Liver (tissue), 7 donors: ENCODE measurements at regions not wholly inside any gene's neighbourhood (a gene's known extent, or its start where the extent isn't known, plus 50 kb on each side); places are given as distances from the start of the nearest gene placed in this dataset.

Experiments used
- DNase-seq: peaks from one replicate; pipeline ENCODE4 v3.0.0-alpha.2; 2017; ENCODE audit warnings: low spot score
- H3K27ac ChIP-seq, 2 donors: one replicate each; pipeline ENCODE4 v1.7.0; 2013; ENCODE audit warnings: inconsistent platforms in 2 of 2, low read length in 2 of 2, control low read depth in 1 of 2, low read depth in 1 of 2, mild to moderate bottlenecking in 1 of 2
- H3K27me3 ChIP-seq, 4 donors: one replicate each; pipeline versions ENCODE4 v1.6.1 to v1.7.0; 2013; ENCODE audit warnings: low read length in 3 of 4, inconsistent platforms in 1 of 4, mild to moderate bottlenecking in 1 of 4, moderate library complexity in 1 of 4; ENCODE audit not compliant: control insufficient read depth in 4 of 4, insufficient read depth in 4 of 4
- H3K36me3 ChIP-seq, 4 donors: one replicate each; pipeline versions ENCODE4 v1.6.1 to v1.7.0; 2013; ENCODE audit warnings: low read length in 3 of 4, mild to moderate bottlenecking in 3 of 4, low read depth in 1 of 4, moderate library complexity in 1 of 4; ENCODE audit not compliant: control insufficient read depth in 4 of 4, insufficient read depth in 3 of 4
- H3K4me1 ChIP-seq, 4 donors: one replicate each; pipeline versions ENCODE4 v1.6.1 to v1.7.0; 2013; ENCODE audit warnings: low read length in 3 of 4, mild to moderate bottlenecking in 3 of 4, moderate library complexity in 1 of 4; ENCODE audit not compliant: control insufficient read depth in 4 of 4, insufficient read depth in 4 of 4
- H3K4me3 ChIP-seq, 3 donors: one replicate each; pipeline versions ENCODE4 v1.6.1 to v1.7.0; 2013; ENCODE audit warnings: low read length in 3 of 3, control low read depth in 1 of 3, low read depth in 1 of 3, mild to moderate bottlenecking in 1 of 3
- H3K9ac ChIP-seq, 2 donors: one replicate each; pipeline ENCODE4 v1.7.0; 2013; ENCODE audit warnings: low read length in 2 of 2, mild to moderate bottlenecking in 2 of 2, moderate library complexity in 2 of 2, control low read depth in 1 of 2, low read depth in 1 of 2
- H3K9me3 ChIP-seq, 4 donors: one replicate each; pipeline versions ENCODE4 v1.6.1 to v1.7.0; 2013; ENCODE audit warnings: low read length in 3 of 4; ENCODE audit not compliant: control insufficient read depth in 4 of 4
- ATF3 ChIP-seq: IDR thresholded peaks from 2 replicates; pipeline ENCODE4 v1.6.1; 2016; ENCODE audit warnings: antibody characterized with exemption
- EGR1 ChIP-seq, 2 donors: IDR thresholded peaks; 2 replicates each; pipeline ENCODE4 v1.6.1; 2016 to 2018; ENCODE audit warnings: antibody characterized with exemption in 2 of 2, low read depth in 2 of 2
- FOXA1 ChIP-seq: IDR thresholded peaks from 2 replicates; pipeline ENCODE4 v1.6.1; 2016; ENCODE audit warnings: antibody characterized with exemption
- GABPA ChIP-seq, 2 donors: IDR thresholded peaks in 1 of 2; conservative IDR thresholded peaks in 1 of 2; 2 replicates each; pipeline ENCODE4 v1.6.1; 2016; ENCODE audit warnings: antibody characterized with exemption in 2 of 2, mild to moderate bottlenecking in 1 of 2, moderate library complexity in 1 of 2
- HNF4G ChIP-seq: IDR thresholded peaks from 2 replicates; pipeline ENCODE4 v1.6.1; 2016; ENCODE audit warnings: antibody characterized with exemption
- MAX ChIP-seq: IDR thresholded peaks from 2 replicates; pipeline ENCODE4 v1.6.1; 2016; ENCODE audit warnings: antibody characterized with exemption
- RAD21 ChIP-seq, 2 donors: IDR thresholded peaks; 2 replicates each; pipeline ENCODE4 v1.6.1; 2016; ENCODE audit warnings: antibody characterized with exemption in 2 of 2, mild to moderate bottlenecking in 2 of 2
- SP1 ChIP-seq: IDR thresholded peaks from 2 replicates; pipeline ENCODE4 v1.6.1; 2018; ENCODE audit warnings: antibody characterized with exemption, mild to moderate bottlenecking
- WGBS: extraction: QIAGEN DNeasy Blood & Tissue Kit; methylation state at CpG from one replicate; pipeline ENCODE4 v1.1.7; 2013; 5-methylcytosine and 5-hydroxymethylcytosine counted together
- TF ChIP-seq, protein P1 (sequence below): IDR thresholded peaks from 2 replicates; pipeline ENCODE4 v1.6.1; 2016; ENCODE audit warnings: antibody characterized with exemption
- donor health status: healthy.
- donor health status: healthy.
- donor health status: healthy.
- donor health status: healthy.

GRCh38 chr18:78546281-78546680 is 433.3 kb upstream of the SALL3 start (continued):
- TF ChIP-seq, protein P1, sequence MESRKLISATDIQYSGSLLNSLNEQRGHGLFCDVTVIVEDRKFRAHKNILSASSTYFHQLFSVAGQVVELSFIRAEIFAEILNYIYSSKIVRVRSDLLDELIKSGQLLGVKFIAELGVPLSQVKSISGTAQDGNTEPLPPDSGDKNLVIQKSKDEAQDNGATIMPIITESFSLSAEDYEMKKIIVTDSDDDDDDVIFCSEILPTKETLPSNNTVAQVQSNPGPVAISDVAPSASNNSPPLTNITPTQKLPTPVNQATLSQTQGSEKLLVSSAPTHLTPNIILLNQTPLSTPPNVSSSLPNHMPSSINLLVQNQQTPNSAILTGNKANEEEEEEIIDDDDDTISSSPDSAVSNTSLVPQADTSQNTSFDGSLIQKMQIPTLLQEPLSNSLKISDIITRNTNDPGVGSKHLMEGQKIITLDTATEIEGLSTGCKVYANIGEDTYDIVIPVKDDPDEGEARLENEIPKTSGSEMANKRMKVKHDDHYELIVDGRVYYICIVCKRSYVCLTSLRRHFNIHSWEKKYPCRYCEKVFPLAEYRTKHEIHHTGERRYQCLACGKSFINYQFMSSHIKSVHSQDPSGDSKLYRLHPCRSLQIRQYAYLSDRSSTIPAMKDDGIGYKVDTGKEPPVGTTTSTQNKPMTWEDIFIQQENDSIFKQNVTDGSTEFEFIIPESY, result no peak
- TF ChIP-seq GABPA (IDR thresholded peaks at IDR 0.05 in 1 of 2, conservative IDR thresholded peaks at IDR 0.05 in 1 of 2), result no peak
- TF ChIP-seq ATF3, result no peak
- no peak for TF ChIP-seq FOXA1
- TF ChIP-seq SP1, result no peak

- WGBS, result 90% methylated on average over 19 of the region's 19 CpGs
- no peak for DNase-seq
- H3K27me3 ChIP-seq, result peaks cover 0 to 10% (median 0%) of the 10 kb centered on the region in 4 donors
- H3K4me3 ChIP-seq, result no peak overlapping the region
- peaks cover 0 to 2% (median 0%) of the 10 kb centered on the region in 4 donors for H3K9me3 ChIP-seq
- H3K9ac ChIP-seq, result no peak overlapping the region
- no peaks in the 10 kb centered on the region for H3K36me3 ChIP-seq
- no peaks in the 10 kb centered on the region for H3K4me1 ChIP-seq
- no peak overlapping the region for H3K27ac ChIP-seq
- TF ChIP-seq RAD21 (IDR thresholded peaks at IDR 0.05) (no peak), MAX (no peak)
Measured at GRCh38 chr18:78547817-78548216, 431.8 kb upstream of the SALL3 start.

- no peak overlapping the region for H3K9ac ChIP-seq
- peaks cover 0 to 10% (median 0%) of the 10 kb centered on the region in 4 donors for H3K27me3 ChIP-seq
- no peak overlapping the region for H3K27ac ChIP-seq
- H3K9me3 ChIP-seq, result peaks cover 0 to 2% (median 0%) of the 10 kb centered on the region in 4 donors
- WGBS, result 94% methylated on average over 30 of the region's 30 CpGs
- H3K36me3 ChIP-seq, result no peaks in the 10 kb centered on the region
- TF ChIP-seq RAD21 (IDR thresholded peaks at IDR 0.05) (no peak), HNF4G (no peak), EGR1 (IDR thresholded peaks at IDR 0.05; ENCODE audit: low read depth in 2 of 2) (no peak)
- no peak overlapping the region for H3K4me3 ChIP-seq
- DNase-seq, result no peak
- no peaks in the 10 kb centered on the region for H3K4me1 ChIP-seq
Measured at GRCh38 chr18:78548261-78549058, 431.2 kb upstream of the SALL3 start.

DNA sequence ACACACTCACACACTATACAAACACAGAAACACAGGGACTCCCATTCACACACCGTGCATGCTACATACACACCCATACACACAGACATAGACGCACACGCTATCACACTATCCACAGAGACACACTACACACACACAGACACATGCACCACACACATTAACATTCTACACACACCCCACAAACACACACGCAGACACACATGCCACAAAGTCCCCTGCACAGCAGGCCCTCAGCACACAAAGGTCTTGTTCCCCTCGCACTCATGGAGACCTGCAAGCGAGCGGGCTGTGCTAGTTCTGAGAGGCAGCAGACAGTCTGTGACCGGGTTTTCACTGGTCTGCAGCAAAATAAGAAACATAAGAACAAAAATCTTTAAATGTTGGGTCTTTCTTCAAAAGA is 429.6 kb upstream of the SALL3 start:
- H3K4me1 ChIP-seq, result no peaks in the 10 kb centered on the region

More for the DNA sequence above, 429.6 kb upstream of the SALL3 start:
- Histone ChIP-seq H3K27me3 (peaks cover 0 to 10% (median 0%) of the 10 kb centered on the region in 4 donors), H3K36me3 (no peaks in the 10 kb centered on the region), H3K27ac (no peak overlapping the region), H3K9ac (no peak overlapping the region), H3K9me3 (peaks cover 0 to 10% (median 4%) of the 10 kb centered on the region in 4 donors), H3K4me3 (no peak overlapping the region)
- WGBS, result 87% methylated on average over 8 of the region's 8 CpGs
- DNase-seq, result no peak
- no peak for TF ChIP-seq HNF4G
- TF ChIP-seq, protein P1, result no peak
